ENCODE measurements at regions not wholly inside any gene's neighbourhood (a gene's known extent, or its start where the extent isn't known, plus 50 kb on each side); places are given as distances from the start of the nearest gene placed in this dataset.

- H3K4me3 ChIP-seq (ENCODE audit: low read length): no peak overlapping the region
- peaks cover 9% of the 10 kb centered on the region for H3K4me1 ChIP-seq (ENCODE audit: control insufficient read depth, insufficient read depth, low read length)
- H3K27ac ChIP-seq (ENCODE audit: low read length): peak overlapping the region; percentile 72
- H3K9me3 ChIP-seq (replicated peaks; ENCODE audit: control insufficient read depth, low read depth, low read length): no peaks in the 10 kb centered on the region
- H3K27me3 ChIP-seq (ENCODE audit: control insufficient read depth, insufficient read depth, low read length): no peaks in the 10 kb centered on the region
- WGBS (ENCODE audit: insufficient coverage): 47% methylated on average over 1 of the region's 3 CpGs
- no peaks in the 10 kb centered on the region for H3K36me3 ChIP-seq (ENCODE audit: control insufficient read depth, insufficient read depth, low read length)
- DNase-seq: no peak
Measured at GRCh38 chr21:26784974-26785373, 60.2 kb downstream of the ADAMTS1 start.

- WGBS (ENCODE audit: insufficient coverage): no CpG with 5 or more reads among the region's 1 CpG
- peak; percentile 98 for DNase-seq
- H3K27ac ChIP-seq (ENCODE audit: low read length): peak overlapping the region; percentile 85
- no peaks in the 10 kb centered on the region for H3K36me3 ChIP-seq (ENCODE audit: control insufficient read depth, insufficient read depth, low read length)
- no peaks in the 10 kb centered on the region for H3K9me3 ChIP-seq (replicated peaks; ENCODE audit: control insufficient read depth, low read depth, low read length)
- H3K4me1 ChIP-seq (ENCODE audit: control insufficient read depth, insufficient read depth, low read length): peaks cover 9% of the 10 kb centered on the region
- no peak overlapping the region for H3K4me3 ChIP-seq (ENCODE audit: low read length)
- no peaks in the 10 kb centered on the region for H3K27me3 ChIP-seq (ENCODE audit: control insufficient read depth, insufficient read depth, low read length)
Measured at GRCh38 chr21:26783466-26784195, 61.6 kb downstream of the ADAMTS1 start.

- peak; percentile 73 for DNase-seq
- H3K27me3 ChIP-seq (ENCODE audit: control insufficient read depth, insufficient read depth, low read length): no peaks in the 10 kb centered on the region
- no peaks in the 10 kb centered on the region for H3K9me3 ChIP-seq (replicated peaks; ENCODE audit: control insufficient read depth, low read depth, low read length)
- peak overlapping the region; percentile 85 for H3K27ac ChIP-seq (ENCODE audit: low read length)
- WGBS (ENCODE audit: insufficient coverage): 17% methylated on average over 2 of the region's 2 CpGs
- H3K36me3 ChIP-seq (ENCODE audit: control insufficient read depth, insufficient read depth, low read length): no peaks in the 10 kb centered on the region
- H3K4me1 ChIP-seq (ENCODE audit: control insufficient read depth, insufficient read depth, low read length): peaks cover 9% of the 10 kb centered on the region
- H3K4me3 ChIP-seq (ENCODE audit: low read length): no peak overlapping the region
Measured at GRCh38 chr21:26782747-26783146, 62.5 kb downstream of the ADAMTS1 start.

- Histone ChIP-seq H3K4me1 (ENCODE audit: control insufficient read depth, insufficient read depth, low read length) (peaks cover 9% of the 10 kb centered on the region), H3K9me3 (replicated peaks; ENCODE audit: control insufficient read depth, low read depth, low read length) (no peaks in the 10 kb centered on the region), H3K36me3 (ENCODE audit: control insufficient read depth, insufficient read depth, low read length) (no peaks in the 10 kb centered on the region), H3K27me3 (ENCODE audit: control insufficient read depth, insufficient read depth, low read length) (no peaks in the 10 kb centered on the region), H3K27ac (ENCODE audit: low read length) (peak overlapping the region; percentile 85), H3K4me3 (ENCODE audit: low read length) (no peak overlapping the region)
- DNase-seq: peak; percentile 86
- WGBS (ENCODE audit: insufficient coverage): 40% methylated on average over 1 of the region's 3 CpGs
Measured at GRCh38 chr21:26782331-26782730, 62.9 kb downstream of the ADAMTS1 start.

- DNase-seq: no peak
- Histone ChIP-seq H3K4me1 (ENCODE audit: control insufficient read depth, insufficient read depth, low read length) (peaks cover 9% of the 10 kb centered on the region), H3K9me3 (replicated peaks; ENCODE audit: control insufficient read depth, low read depth, low read length) (no peaks in the 10 kb centered on the region), H3K36me3 (ENCODE audit: control insufficient read depth, insufficient read depth, low read length) (no peaks in the 10 kb centered on the region), H3K27ac (ENCODE audit: low read length) (no peak overlapping the region), H3K27me3 (ENCODE audit: control insufficient read depth, insufficient read depth, low read length) (no peaks in the 10 kb centered on the region), H3K4me3 (ENCODE audit: low read length) (no peak overlapping the region)
- 100% methylated on average over 1 of the region's 1 CpG for WGBS (ENCODE audit: insufficient coverage)
Measured at GRCh38 chr21:26781331-26781730, 63.9 kb downstream of the ADAMTS1 start.

- H3K27me3 ChIP-seq (ENCODE audit: control insufficient read depth, insufficient read depth, low read length): no peaks in the 10 kb centered on the region
- DNase-seq: no peak
- no peak overlapping the region for H3K27ac ChIP-seq (ENCODE audit: low read length)
- H3K36me3 ChIP-seq (ENCODE audit: control insufficient read depth, insufficient read depth, low read length): no peaks in the 10 kb centered on the region
- peaks cover 4% of the 10 kb centered on the region for H3K4me1 ChIP-seq (ENCODE audit: control insufficient read depth, insufficient read depth, low read length)
- no peak overlapping the region for H3K4me3 ChIP-seq (ENCODE audit: low read length)
- 100% methylated on average over 1 of the region's 5 CpGs for WGBS (ENCODE audit: insufficient coverage)
- H3K9me3 ChIP-seq (replicated peaks; ENCODE audit: control insufficient read depth, low read depth, low read length): no peaks in the 10 kb centered on the region
Measured at GRCh38 chr21:26777166-26777565, 68.0 kb downstream of the ADAMTS1 start.

GRCh38 chr21:26776310-26777021 is 68.7 kb downstream of the ADAMTS1 start:
- Histone ChIP-seq H3K9me3 (replicated peaks; ENCODE audit: control insufficient read depth, low read depth, low read length) (no peaks in the 10 kb centered on the region), H3K4me3 (ENCODE audit: low read length) (no peak overlapping the region), H3K36me3 (ENCODE audit: control insufficient read depth, insufficient read depth, low read length) (no peaks in the 10 kb centered on the region), H3K27me3 (ENCODE audit: control insufficient read depth, insufficient read depth, low read length) (no peaks in the 10 kb centered on the region), H3K27ac (ENCODE audit: low read length) (no peak overlapping the region), H3K4me1 (ENCODE audit: control insufficient read depth, insufficient read depth, low read length) (peaks cover under 1% of the 10 kb centered on the region)
- DNase-seq: peak; percentile 51
- WGBS (ENCODE audit: insufficient coverage): no CpG with 5 or more reads among the region's 3 CpGs

GRCh38 chr21:26773058-26773457 is 72.2 kb downstream of the ADAMTS1 start:
- Histone ChIP-seq H3K4me1 (ENCODE audit: control insufficient read depth, insufficient read depth, low read length) (no peaks in the 10 kb centered on the region), H3K4me3 (ENCODE audit: low read length) (no peak overlapping the region), H3K27ac (ENCODE audit: low read length) (no peak overlapping the region), H3K36me3 (ENCODE audit: control insufficient read depth, insufficient read depth, low read length) (no peaks in the 10 kb centered on the region), H3K27me3 (ENCODE audit: control insufficient read depth, insufficient read depth, low read length) (no peaks in the 10 kb centered on the region), H3K9me3 (replicated peaks; ENCODE audit: control insufficient read depth, low read depth, low read length) (no peaks in the 10 kb centered on the region)
- DNase-seq: no peak
- WGBS (ENCODE audit: insufficient coverage): no CpG with 5 or more reads among the region's 2 CpGs

GRCh38 chr21:26769613-26770188 is 75.5 kb downstream of the ADAMTS1 start:
- peak; percentile 82 for DNase-seq
- Histone ChIP-seq H3K4me3 (ENCODE audit: low read length) (no peak overlapping the region), H3K4me1 (ENCODE audit: control insufficient read depth, insufficient read depth, low read length) (no peaks in the 10 kb centered on the region), H3K27ac (ENCODE audit: low read length) (no peak overlapping the region), H3K9me3 (replicated peaks; ENCODE audit: control insufficient read depth, low read depth, low read length) (no peaks in the 10 kb centered on the region), H3K36me3 (ENCODE audit: control insufficient read depth, insufficient read depth, low read length) (no peaks in the 10 kb centered on the region), H3K27me3 (ENCODE audit: control insufficient read depth, insufficient read depth, low read length) (no peaks in the 10 kb centered on the region)
- WGBS (ENCODE audit: insufficient coverage): 100% methylated on average over 1 of the region's 6 CpGs

GRCh38 chr21:26766826-26767325 is 78.3 kb downstream of the ADAMTS1 start:
- WGBS (ENCODE audit: insufficient coverage): 76% methylated on average over 4 of the region's 6 CpGs
- Histone ChIP-seq H3K4me3 (ENCODE audit: low read length) (no peak overlapping the region), H3K4me1 (ENCODE audit: control insufficient read depth, insufficient read depth, low read length) (no peaks in the 10 kb centered on the region), H3K36me3 (ENCODE audit: control insufficient read depth, insufficient read depth, low read length) (no peaks in the 10 kb centered on the region), H3K27me3 (ENCODE audit: control insufficient read depth, insufficient read depth, low read length) (no peaks in the 10 kb centered on the region), H3K9me3 (replicated peaks; ENCODE audit: control insufficient read depth, low read depth, low read length) (no peaks in the 10 kb centered on the region), H3K27ac (ENCODE audit: low read length) (no peak overlapping the region)
- no peak for DNase-seq

Measured in muscle of leg (tissue), 3 donors.